Cardiac fibroblast (primary cell): ENCODE measurements at regions not wholly inside any gene's neighbourhood (a gene's known extent, or its start where the extent isn't known, plus 50 kb on each side); places are given as distances from the start of the nearest gene placed in this dataset.

Experiments used
- DNase-seq, 2 donors: peaks; one replicate each; pipeline versions ENCODE4 v3.0.0 to v3.0.0-alpha.2; 2010; ENCODE audit warnings: low read depth in 2 of 2
- H3K4me3 ChIP-seq, 2 donors: replicated peaks in 1 of 2; 1 replicate in 1 of 2; 2 replicates in 1 of 2; pipeline ENCODE4 v1.5.1; 2011; ENCODE audit warnings: low read depth in 2 of 2, low read length in 2 of 2, mild to moderate bottlenecking in 2 of 2, moderate library complexity in 1 of 2
- CTCF ChIP-seq: IDR thresholded peaks from one replicate; pipeline ENCODE4 v1.5.1; 2011; ENCODE audit warnings: low read depth, mild to moderate bottlenecking, low read length, inconsistent platforms

DNA sequence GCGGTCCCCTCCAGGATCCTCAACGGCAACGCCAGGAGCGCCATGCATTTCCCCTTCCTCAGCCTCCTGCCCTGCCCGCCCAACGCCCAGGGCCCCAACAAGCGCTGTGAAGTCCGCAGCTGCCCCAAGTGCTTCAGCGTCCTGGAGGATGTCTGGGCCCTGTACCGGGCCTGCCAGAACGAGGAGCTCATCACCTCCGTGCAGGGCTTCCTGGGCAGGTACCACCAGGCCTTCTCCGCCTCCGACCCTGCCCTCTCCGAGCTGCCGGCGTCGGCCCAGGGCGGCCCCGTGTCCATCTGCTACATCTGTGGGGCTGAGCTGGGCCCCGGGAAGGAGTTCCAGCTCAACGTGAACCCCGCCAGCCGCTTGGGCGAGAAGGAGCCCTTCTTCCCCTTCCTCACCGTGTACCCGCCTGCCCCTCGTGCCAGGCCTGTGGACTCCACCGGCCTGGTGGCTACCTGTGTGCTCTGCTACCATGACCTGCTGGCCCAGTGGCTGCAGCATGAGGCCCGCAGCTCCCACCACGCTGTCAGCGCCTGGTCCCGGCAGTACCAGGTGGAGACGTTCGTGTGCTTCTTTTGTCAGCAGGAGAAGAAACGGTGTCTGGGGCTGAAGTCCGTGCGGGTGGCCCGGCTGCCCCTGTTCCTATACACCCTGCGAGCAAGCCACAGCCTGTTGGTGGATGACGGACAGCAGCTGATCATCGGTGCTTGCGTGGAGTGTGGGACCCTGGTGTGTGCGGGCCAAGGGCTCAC lies 58.9 kb upstream of the CIBAR2 start:
- no peak for TF ChIP-seq CTCF
- DNase-seq: no peak
- H3K4me3 ChIP-seq: peak overlapping the region; percentile 7 to 47

DNA sequence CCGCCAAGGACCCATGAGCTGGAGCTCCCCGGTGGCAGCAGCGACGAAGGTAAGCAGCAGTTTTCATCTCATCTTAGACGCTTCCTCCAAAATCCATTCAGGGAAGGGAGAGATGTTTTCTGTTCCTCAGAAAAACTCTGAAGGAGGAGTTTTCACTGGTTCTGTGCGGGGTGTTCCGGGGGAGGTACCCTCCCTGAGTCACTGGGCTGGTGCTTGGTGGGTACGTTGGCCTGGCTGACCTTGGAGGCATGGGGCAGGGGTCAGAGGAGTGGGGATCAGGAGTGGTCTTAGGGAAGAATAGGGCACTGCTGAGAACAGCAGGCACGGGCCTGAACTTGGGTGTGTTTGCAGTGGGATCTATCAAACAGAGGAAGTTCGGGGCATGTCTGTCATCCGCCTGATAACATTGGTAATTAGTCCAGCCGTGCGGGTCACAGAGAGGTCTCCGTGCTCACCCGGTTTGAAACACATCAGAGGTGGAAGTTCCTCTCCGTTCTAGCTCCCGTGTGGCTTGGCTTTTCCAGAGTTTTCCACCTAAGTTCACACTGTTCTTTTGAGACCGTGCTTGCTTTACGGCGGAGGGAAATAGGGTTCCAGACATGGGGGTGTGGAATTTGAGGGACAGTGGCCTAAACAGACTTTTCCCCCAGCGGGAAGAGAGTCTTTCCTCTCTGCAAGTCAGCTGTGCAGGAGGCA lies 59.6 kb upstream of the CIBAR2 start:
- H3K4me3 ChIP-seq: peak overlapping the region; percentile 7 to 47
- DNase-seq: peak; percentile 9 to 33
- TF ChIP-seq CTCF: no peak

GRCh38 chr16:85172455-85173145 lies 60.3 kb upstream of the CIBAR2 start:
- peak overlapping the region; percentile 7 to 47 for H3K4me3 ChIP-seq
- TF ChIP-seq CTCF: no peak
- DNase-seq: no peak

GRCh38 chr16:85173146-85173980 lies 61.1 kb upstream of the CIBAR2 start:
- TF ChIP-seq CTCF: no peak
- H3K4me3 ChIP-seq: peak overlapping the region in 1 of 2 donors; percentile 47
- peak; percentile 84 to 93 for DNase-seq

DNA sequence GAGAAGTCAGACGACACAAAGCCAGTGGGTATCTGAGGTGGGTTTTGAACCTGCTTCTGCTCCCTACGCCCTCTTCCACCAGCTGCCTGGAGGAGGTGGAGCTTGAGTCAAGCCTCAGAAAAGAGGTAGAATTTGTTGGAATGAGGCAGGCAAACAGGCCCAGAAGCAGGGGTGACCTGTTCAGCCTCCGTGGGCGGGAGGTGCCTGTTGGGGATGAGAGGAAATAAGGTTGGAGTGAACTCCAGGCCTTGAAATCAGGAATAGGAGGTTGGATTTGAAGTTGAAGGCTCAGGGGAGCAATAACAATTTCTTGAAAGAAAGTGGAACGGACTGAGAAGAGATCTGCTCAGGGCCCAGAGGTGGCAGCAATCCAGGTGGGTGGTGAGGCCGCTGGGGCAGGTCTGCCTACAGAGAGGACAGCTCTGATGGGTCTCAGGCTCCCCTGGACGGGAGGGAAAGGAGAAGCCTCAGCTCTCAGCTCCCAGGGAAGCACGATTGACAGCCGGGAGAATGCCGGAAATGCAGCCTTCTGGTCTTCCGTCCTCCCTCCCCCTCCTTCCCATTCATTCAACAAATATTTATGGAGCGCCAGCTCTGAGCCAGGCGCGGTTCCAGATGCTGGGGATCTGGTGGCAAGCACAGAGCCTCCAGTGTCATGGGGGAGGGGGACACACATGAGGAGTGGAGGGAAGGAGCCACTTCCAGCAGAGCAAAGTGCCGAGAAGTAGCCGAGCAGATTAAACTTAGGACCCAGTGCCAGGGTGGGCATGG lies 61.9 kb upstream of the CIBAR2 start:
- DNase-seq: peak; percentile 76 to 80
- H3K4me3 ChIP-seq: no peak overlapping the region
- no peak for TF ChIP-seq CTCF
